K562 (cell line): ENCODE measurements at regions not wholly inside any gene's neighbourhood (a gene's known extent, or its start where the extent isn't known, plus 50 kb on each side); places are given as distances from the start of the nearest gene placed in this dataset.

Source experiments
- ATAC-seq: fragments of 200-7000 bp; cut with Tn5 transposase; 3 replicates; pipeline ENCODE4 v1.9.1; 2020; ENCODE audit warnings: moderate library complexity
- BruUV-seq: library from RNA; stranded (reverse); fragments of 400-500 nt; replicated peaks from 2 replicates; lab custom pipeline; 2021; lab: Mats Ljungman, UMichigan
- CTCF ChIA-PET: fragments of 300-600 bp; formaldehyde crosslinking; extraction: SDS; loops from one replicate; lab custom pipeline; 2021; ENCODE audit warnings: low intra/inter-chr PET ratio; lab: Yijun Ruan, JAX
- POLR2A ChIA-PET: fragments of 300-600, 350-650 bp; sonication (Branson Sonifier 250); formaldehyde crosslinking; extraction: SDS; loops from one replicate; lab custom pipeline; 2021; ENCODE audit warnings: antibody characterized with exemption, inconsistent platforms; lab: Yijun Ruan, JAX
- DNase-seq, 4 experiments: peaks; one replicate each; pipeline versions ENCODE4 v3.0.0 to v3.0.0-alpha.2; 2011 to 2018; ENCODE audit warnings: low spot score in 3 of 4, mixed read lengths in 3 of 4; ENCODE audit errors: extremely low read depth in 1 of 4
- FAIRE-seq: peaks from 2 replicates; lab custom pipeline; 2011; peaks lifted over from hg19 to GRCh38; lab: Jason Lieb, UNC
- H2AFZ ChIP-seq: 2 replicates; pipeline ENCODE4 v1.6.0; 2011; ENCODE audit warnings: low read depth, low read length, control low read depth, inconsistent platforms
- H3K27ac ChIP-seq: fragments of 200-600 bp; 3 replicates; pipeline ENCODE4 v1.8.0; 2011; ENCODE audit warnings: low read depth, mild to moderate bottlenecking, control low read depth, inconsistent platforms, low read length, moderate library complexity, mixed read lengths; ENCODE audit errors: extremely low read depth
- H3K27me3 ChIP-seq, 2 experiments: fragments of 300-600 bp in 1 of 2; 2 replicates in 1 of 2; 3 replicates in 1 of 2; pipeline versions ENCODE4 v1.6.0 to v1.8.0; 2011; ENCODE audit warnings: inconsistent platforms in 2 of 2, low read length in 2 of 2, mild to moderate bottlenecking in 1 of 2, mixed read lengths in 1 of 2, moderate library complexity in 1 of 2; ENCODE audit not compliant: control insufficient read depth in 2 of 2, insufficient read depth in 2 of 2
- H3K36me3 ChIP-seq: fragments of 300-600 bp; 3 replicates; pipeline ENCODE4 v1.8.0; 2011; ENCODE audit warnings: mild to moderate bottlenecking, low read length, inconsistent platforms; ENCODE audit not compliant: control insufficient read depth, insufficient read depth
- H3K4me1 ChIP-seq, 2 experiments: fragments of 200-600 bp in 1 of 2; replicated peaks in 1 of 2; 2 replicates in 1 of 2; 3 replicates in 1 of 2; pipeline versions ENCODE4 v1.5.1 to v1.8.0; 2011; ENCODE audit warnings: inconsistent platforms in 2 of 2, low read length in 2 of 2, mild to moderate bottlenecking in 1 of 2, mixed read lengths in 1 of 2, moderate library complexity in 1 of 2; ENCODE audit not compliant: control insufficient read depth in 2 of 2, insufficient read depth in 2 of 2
- H3K4me2 ChIP-seq: 2 replicates; pipeline ENCODE4 v1.6.1; 2011; ENCODE audit warnings: low read length, control low read depth, inconsistent platforms, mixed read lengths; ENCODE audit not compliant: insufficient read depth
- H3K4me3 ChIP-seq: fragments of 200-600 bp; sonication (generic), shearing (Covaris generic); 2 replicates; pipeline ENCODE4 v1.5.1; 2016; ENCODE audit warnings: control low read depth, inconsistent platforms
- H3K79me2 ChIP-seq: fragments of 200-600 bp; 3 replicates; pipeline ENCODE4 v1.8.0; 2011; ENCODE audit warnings: low read length, inconsistent platforms; ENCODE audit not compliant: control insufficient read depth, insufficient read depth
- H3K9ac ChIP-seq, 2 experiments: 2 replicates each; pipeline versions ENCODE4 v1.6.0 to v1.6.1; 2011; ENCODE audit warnings: low read depth in 2 of 2, low read length in 2 of 2, control low read depth in 1 of 2, inconsistent platforms in 1 of 2, mild to moderate bottlenecking in 1 of 2, mixed read lengths in 1 of 2; ENCODE audit not compliant: insufficient read depth in 1 of 2
- H3K9me1 ChIP-seq: one replicate; pipeline ENCODE4 v1.6.0; 2011; ENCODE audit warnings: inconsistent platforms, mild to moderate bottlenecking, low read length, moderate library complexity; ENCODE audit not compliant: control insufficient read depth, insufficient read depth
- H3K9me3 ChIP-seq: replicated peaks from 2 replicates; pipeline ENCODE4 v1.5.1; 2011; ENCODE audit warnings: low read depth, low read length, inconsistent platforms; ENCODE audit not compliant: control insufficient read depth, insufficient read depth
- H4K20me1 ChIP-seq: replicated peaks from 2 replicates; pipeline ENCODE4 v1.6.1; 2011; ENCODE audit warnings: low read length, inconsistent platforms, mixed read lengths; ENCODE audit not compliant: control insufficient read depth, insufficient read depth
- AFF4 ChIP-seq: sonication (generic); formaldehyde crosslinking; IDR thresholded peaks from 2 replicates; pipeline ENCODE4 v1.8.0; 2023; ENCODE audit warnings: mild to moderate bottlenecking, missing genetic modification reagents
- ASH1L ChIP-seq: fragments of 450-650 bp; IDR thresholded peaks from 2 replicates; pipeline ENCODE4 v1.6.1; 2018; ENCODE audit warnings: borderline replicate concordance, mild to moderate bottlenecking, low read depth; ENCODE audit not compliant: partially characterized antibody
- BCL6 ChIP-seq: fragments of 250-450 bp; sonication (Bioruptor Pico); IDR thresholded peaks from 2 replicates; pipeline ENCODE4 v1.4.0; 2020
- CBX5 ChIP-seq: IDR thresholded peaks from 2 replicates; pipeline ENCODE4 v1.6.1; 2014; ENCODE audit warnings: low read depth, borderline replicate concordance
- CCNT2 ChIP-seq: IDR thresholded peaks from 2 replicates; pipeline ENCODE4 v1.6.1; 2011; ENCODE audit warnings: borderline replicate concordance, low read depth, mild to moderate bottlenecking, moderate library complexity, mixed read lengths, low read length; ENCODE audit not compliant: insufficient read length; ENCODE audit errors: extremely low read depth
- CLOCK ChIP-seq: fragments of 250-450 bp; sonication (Bioruptor Pico); IDR thresholded peaks from 2 replicates; pipeline ENCODE4 v1.4.0; 2020; ENCODE audit warnings: mild to moderate bottlenecking, moderate library complexity, borderline replicate concordance
- GABPB2 ChIP-seq: fragments of 250-450 bp; sonication (Bioruptor Pico); conservative IDR thresholded peaks from 2 replicates; pipeline ENCODE4 v1.5.1; 2021; ENCODE audit warnings: mild to moderate bottlenecking
- HDAC8 ChIP-seq: fragments of 450-650 bp; IDR thresholded peaks from 2 replicates; pipeline ENCODE4 v1.6.1; 2016; ENCODE audit warnings: mild to moderate bottlenecking, missing genetic modification characterization, moderate library complexity, missing compliant biosample characterization
- KDM2B ChIP-seq: fragments of 250-450 bp; sonication (Bioruptor Pico); IDR thresholded peaks from 2 replicates; pipeline ENCODE4 v1.8.0; 2021; ENCODE audit warnings: mild to moderate bottlenecking, moderate library complexity
- KLF13 ChIP-seq: fragments of 450-650 bp; IDR thresholded peaks from 2 replicates; pipeline ENCODE4 v1.6.1; 2016; ENCODE audit warnings: missing genetic modification characterization, low read depth, mild to moderate bottlenecking, missing compliant biosample characterization, moderate library complexity, borderline replicate concordance
- MAFG ChIP-seq: fragments of 450-650 bp; conservative IDR thresholded peaks from 2 replicates; pipeline ENCODE4 v1.6.1; 2016; ENCODE audit warnings: missing genetic modification characterization, missing compliant biosample characterization
- MTA1 ChIP-seq: fragments of 450-650 bp; IDR thresholded peaks from 2 replicates; pipeline ENCODE4 v1.6.1; 2017; ENCODE audit warnings: borderline replicate concordance
- PRPF4 ChIP-seq: fragments of 200-400 bp; formaldehyde crosslinking; IDR thresholded peaks from one replicate; pipeline ENCODE4 v1.6.1; 2017; ENCODE audit warnings: low read length, low read depth, mild to moderate bottlenecking; ENCODE audit not compliant: insufficient read depth, poor library complexity, severe bottlenecking
- SIX5 ChIP-seq, 2 experiments: IDR thresholded peaks; 2 replicates each; pipeline ENCODE4 v1.6.1; 2011; ENCODE audit warnings: low read length in 2 of 2, borderline replicate concordance in 1 of 2, low read depth in 1 of 2, mild to moderate bottlenecking in 1 of 2, moderate library complexity in 1 of 2; ENCODE audit not compliant: insufficient read depth in 1 of 2
- ZNF551 ChIP-seq: fragments of 250-450 bp; sonication (Bioruptor Pico); IDR thresholded peaks from 2 replicates; pipeline ENCODE4 v1.5.0; 2021; ENCODE audit warnings: mild to moderate bottlenecking, moderate library complexity
- WGBS: fragments of 100-300 bp; shearing (Covaris generic); methylation state at CpG from one replicate; pipeline ENCODE4 v1.1.6; 2016; ENCODE audit warnings: low coverage, mixed read lengths; ENCODE audit not compliant: insufficient coverage; ENCODE audit errors: missing lambda C conversion rate; 5-methylcytosine and 5-hydroxymethylcytosine counted together
- in situ Hi-C: fragments of 300-500 bp; cut with MboI; formaldehyde crosslinking; loops from 4 replicates; pipeline ENCODE4 v1.15.0; 2018; ENCODE audit warnings: inconsistent platforms, mixed read lengths
- intact Hi-C: fragments of 100-400 bp; cut with micrococcal nuclease; formaldehyde crosslinking; loops from 2 replicates; pipeline ENCODE4 v1.14.2; 2022
- TF ChIP-seq, protein P1 (sequence below): sonication (generic); formaldehyde crosslinking; IDR thresholded peaks from 2 replicates; pipeline ENCODE4 v1.9.0; 2022; ENCODE audit warnings: mild to moderate bottlenecking, missing genetic modification reagents

DNA sequence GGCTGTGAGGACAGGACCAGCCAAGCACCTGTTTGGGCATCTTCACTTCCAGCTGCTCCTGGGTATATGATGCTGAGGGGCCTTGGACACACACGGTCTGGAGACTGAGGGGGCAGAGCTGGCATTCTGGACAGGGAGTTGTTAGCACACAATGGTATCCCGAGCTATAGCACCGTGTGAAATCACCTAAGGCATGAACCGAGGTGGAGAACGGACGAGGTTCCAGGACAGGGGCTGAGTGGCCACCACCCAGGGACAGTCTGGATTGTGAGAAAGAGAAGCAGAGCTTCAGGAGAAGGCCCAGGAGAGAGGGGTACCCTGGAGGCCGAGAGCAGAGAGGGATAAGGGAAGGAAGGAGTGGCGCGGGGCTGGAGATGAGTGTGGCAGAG lies 571.8 kb downstream of the TCERG1L start:
- CTCF ChIA-PET = no interaction called here
- in situ Hi-C loops = no loop called here
- Histone ChIP-seq H2AFZ (no peak overlapping the region), H3K79me2 (no peaks in the 10 kb centered on the region), H3K27me3 (no peaks in the 10 kb centered on the region; a peak in 1 of 5 replicates), H3K4me2 (no peak overlapping the region), H3K9ac (no peak overlapping the region), H3K9me1 (no peaks in the 10 kb centered on the region), H3K4me1 (no peaks in the 10 kb centered on the region)
- POLR2A ChIA-PET = no interaction called here
- DNase-seq (no peak), ATAC-seq (no peak)
- BruUV-seq = no TSS peak
- WGBS = 0% methylated on average over 4 of the region's 9 CpGs
- TF ChIP-seq HDAC8 = no peak
- no peak for TF ChIP-seq GABPB2 (CRISPR knock-in tag)
- no peak for TF ChIP-seq ZNF551 (CRISPR knock-in tag)
- TF ChIP-seq KLF13 (tag) = no peak
- TF ChIP-seq AFF4 (CRISPR knock-in tag) = no peak
- TF ChIP-seq BCL6 (CRISPR knock-in tag) = no peak
- TF ChIP-seq PRPF4 = no peak
- TF ChIP-seq CLOCK (CRISPR knock-in tag) = no peak
- no peak for TF ChIP-seq KDM2B (CRISPR knock-in tag)
- no peak for TF ChIP-seq CBX5
- no peak for TF ChIP-seq SIX5 (IDR thresholded peaks at IDR 0.05; ENCODE audit: borderline replicate concordance in 1 of 2, insufficient read depth in 1 of 2, low read depth in 1 of 2, low read length in 2 of 2)
- TF ChIP-seq, protein P1, sequence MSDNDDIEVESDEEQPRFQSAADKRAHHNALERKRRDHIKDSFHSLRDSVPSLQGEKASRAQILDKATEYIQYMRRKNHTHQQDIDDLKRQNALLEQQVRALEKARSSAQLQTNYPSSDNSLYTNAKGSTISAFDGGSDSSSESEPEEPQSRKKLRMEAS (CRISPR knock-in tag) = no peak
- no peak for TF ChIP-seq MAFG
- TF ChIP-seq ASH1L = no peak
- no peak for TF ChIP-seq CCNT2
- no peak for TF ChIP-seq MTA1
- TF ChIP-seq, all 486 proteins: peak for 0
- H3K36me3 ChIP-seq = no peaks in the 10 kb centered on the region
- H3K4me3 ChIP-seq = no peak overlapping the region
- no peaks in the 10 kb centered on the region for H3K9me3 ChIP-seq
- no peak for FAIRE-seq
- intact Hi-C loops = no loop called here
- no peaks in the 10 kb centered on the region for H4K20me1 ChIP-seq
- no peak overlapping the region for H3K27ac ChIP-seq
